Medulla oblongata (tissue), 1 donor: ENCODE measurements at regions not wholly inside any gene's neighbourhood (a gene's known extent, or its start where the extent isn't known, plus 50 kb on each side); places are given as distances from the start of the nearest gene placed in this dataset.
"Not testable (repeated sequence)": the region's sequence is repeated elsewhere in the genome, so short reads cannot be mapped to it uniquely, and the experiment has no call there.

Experiments used
- DNase-seq: peaks from one replicate; pipeline ENCODE4 v3.0.0-alpha.2; 2015; ENCODE audit errors: extremely low spot score

GRCh38 chr3:178090899-178091298 is 445.3 kb upstream of the KCNMB2 start:
- no peak for DNase-seq

- no peak for DNase-seq
These were observed 440.7 kb upstream of the KCNMB2 start for GRCh38 chr3:178095522-178095921.

- DNase-seq, result no peak
These were observed 439.3 kb upstream of the KCNMB2 start for GRCh38 chr3:178096955-178097354.

DNA sequence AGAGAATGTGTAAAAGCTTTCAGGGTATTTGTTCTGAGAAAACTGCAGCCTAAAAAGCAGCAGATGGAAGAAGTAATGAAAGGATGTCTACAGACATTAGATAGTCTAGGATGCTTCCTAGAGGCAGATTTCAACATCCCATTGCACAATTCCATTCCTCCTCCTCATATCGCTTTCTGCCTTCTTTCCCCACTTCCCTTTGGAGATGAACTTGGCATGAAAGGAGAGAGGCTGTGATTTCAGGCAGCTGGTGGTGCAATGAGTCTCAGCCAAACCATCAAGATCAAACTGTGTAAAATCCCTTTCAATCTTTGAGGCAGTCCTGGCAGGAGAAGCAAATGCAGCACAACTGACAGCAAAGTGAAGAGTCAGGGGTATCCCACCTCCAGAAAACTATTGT is 438.7 kb upstream of the KCNMB2 start:
- no peak for DNase-seq

- no peak for DNase-seq
These were observed 437.0 kb upstream of the KCNMB2 start for GRCh38 chr3:178099274-178099673.

DNA sequence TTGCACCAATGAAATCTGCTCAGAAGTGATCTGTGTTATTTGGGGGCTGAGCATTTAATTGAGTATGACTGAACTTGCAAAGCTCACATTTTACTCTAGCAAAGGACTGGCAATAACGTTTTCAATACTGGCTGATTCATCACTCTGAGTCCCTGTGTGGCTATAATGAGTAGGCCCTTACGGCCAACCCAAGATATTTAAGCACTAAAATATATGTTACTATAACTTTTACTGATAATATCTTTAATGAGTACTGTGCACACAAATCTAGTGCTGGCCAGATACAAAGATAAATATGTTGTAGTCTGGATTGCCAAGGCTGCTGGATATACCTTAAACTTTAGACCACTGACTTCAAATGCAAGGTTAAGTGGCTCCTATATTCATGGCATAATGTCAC is 436.4 kb upstream of the KCNMB2 start:
- DNase-seq, result no peak

GRCh38 chr3:178100908-178101307 is 435.3 kb upstream of the KCNMB2 start:
- no peak for DNase-seq

DNA sequence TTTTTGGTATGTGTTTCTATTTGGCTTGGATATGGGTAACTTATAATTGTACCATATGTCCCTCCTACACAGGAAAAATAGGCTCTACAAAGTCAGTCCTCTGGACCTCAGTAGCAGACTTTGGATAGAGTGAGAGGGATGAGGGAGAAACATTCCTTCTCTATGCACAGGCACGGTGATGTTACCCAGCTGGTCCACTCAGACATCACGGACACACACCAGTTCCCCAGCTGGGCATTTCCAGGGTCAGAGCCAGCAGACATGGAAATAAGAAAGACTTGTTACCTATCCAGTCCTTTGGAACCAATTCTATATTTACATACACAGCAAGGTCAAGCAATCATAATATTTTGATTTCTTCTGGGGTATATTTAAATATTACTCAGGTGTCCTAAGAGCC is 433.1 kb upstream of the KCNMB2 start:
- DNase-seq, result no peak

DNA sequence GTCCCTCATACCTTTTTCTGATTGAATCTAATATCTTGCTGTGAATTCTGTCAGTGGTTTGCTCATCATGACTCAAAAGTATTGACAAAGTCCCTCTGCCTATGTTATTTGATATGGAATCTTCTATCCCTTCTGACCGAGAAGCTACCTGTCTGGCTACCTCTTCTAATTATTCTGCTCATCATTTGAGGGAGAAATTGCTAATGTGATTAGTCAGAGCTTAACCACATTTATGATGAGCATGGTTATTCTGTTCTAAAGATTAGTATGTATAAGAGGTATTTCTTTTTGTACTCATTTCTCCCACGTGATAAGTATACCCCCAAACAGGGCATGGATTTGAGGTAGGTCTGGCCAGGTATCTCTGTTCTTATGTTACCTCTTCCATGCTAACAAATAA is 428.4 kb upstream of the KCNMB2 start:
- no peak for DNase-seq

GRCh38 chr3:178109691-178110090 is 426.5 kb upstream of the KCNMB2 start:
- no peak for DNase-seq

- DNase-seq, result no peak
These were observed 424.1 kb upstream of the KCNMB2 start for GRCh38 chr3:178112134-178112533.

DNA sequence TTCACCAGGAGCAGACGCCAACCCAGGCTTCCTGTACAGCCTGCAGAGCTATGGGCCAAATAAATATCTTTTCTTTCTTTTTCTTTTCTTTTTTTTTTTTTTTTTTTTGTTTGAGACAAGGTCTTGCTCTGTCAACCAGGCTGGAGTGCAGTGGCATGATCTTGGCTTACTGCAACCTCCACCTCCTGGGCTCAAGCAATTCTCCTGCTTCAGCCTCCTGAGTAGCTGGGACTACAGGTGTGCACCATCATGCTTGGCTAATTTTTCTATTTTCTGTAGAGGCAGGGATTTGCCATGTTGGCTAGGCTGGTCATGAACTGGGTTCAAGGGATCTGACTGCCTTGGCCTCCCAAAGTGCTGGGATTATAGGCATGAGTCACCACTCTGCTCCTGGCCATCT is 423.7 kb upstream of the KCNMB2 start:
- not testable (repeated sequence) for DNase-seq

DNA sequence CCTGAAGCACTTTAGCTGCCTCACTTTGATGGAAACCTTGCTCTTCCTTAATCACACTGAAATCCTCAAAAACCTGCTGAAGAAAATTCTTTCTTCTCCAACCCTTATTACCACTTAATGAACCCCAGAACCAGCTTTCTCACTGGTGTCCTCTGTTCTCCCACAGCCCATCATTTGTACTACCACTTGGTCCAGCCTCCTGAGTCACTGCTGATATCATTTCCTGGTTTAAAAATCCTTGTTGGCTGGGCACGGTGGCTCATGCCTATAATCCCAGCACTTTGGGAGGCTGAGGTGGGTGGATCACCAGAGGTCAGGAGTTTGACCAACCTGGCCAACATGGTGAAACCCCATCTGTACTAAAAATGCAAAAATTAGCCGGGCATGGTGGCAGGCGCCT is 418.6 kb upstream of the KCNMB2 start:
- no peak for DNase-seq

DNA sequence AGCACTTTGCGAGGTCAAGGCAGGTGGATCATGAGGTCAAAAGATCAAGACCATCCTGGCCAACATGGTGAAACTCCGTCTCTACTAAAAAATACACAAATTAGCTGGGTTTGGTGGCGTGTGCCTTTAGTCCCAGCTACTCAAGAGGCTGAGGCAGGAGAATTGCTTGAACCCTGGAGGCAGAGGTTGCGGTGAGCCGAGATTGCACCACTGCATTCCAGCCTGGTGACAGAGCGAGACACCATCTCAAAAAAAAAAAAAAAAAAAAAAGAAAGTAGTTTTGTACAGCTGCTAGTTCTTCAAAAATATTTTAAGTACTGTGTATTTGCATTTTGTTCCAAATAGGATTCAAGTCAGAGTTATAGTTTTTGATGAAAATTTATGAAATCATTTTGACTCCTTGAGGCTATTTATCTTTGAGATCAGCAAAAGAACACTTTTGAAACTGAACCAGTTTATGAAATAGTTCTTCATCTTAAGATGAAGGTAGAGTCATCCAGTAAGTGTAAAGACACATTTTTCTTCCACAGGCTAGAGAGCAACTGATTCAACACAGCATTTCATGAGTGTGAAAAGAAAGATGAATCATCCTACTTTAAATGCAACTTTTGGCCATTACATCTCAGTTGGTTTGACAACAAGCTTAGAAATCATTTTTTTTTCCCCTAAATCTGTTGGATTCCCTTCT is 416.5 kb upstream of the KCNMB2 start:
- not testable (repeated sequence) for DNase-seq

DNA sequence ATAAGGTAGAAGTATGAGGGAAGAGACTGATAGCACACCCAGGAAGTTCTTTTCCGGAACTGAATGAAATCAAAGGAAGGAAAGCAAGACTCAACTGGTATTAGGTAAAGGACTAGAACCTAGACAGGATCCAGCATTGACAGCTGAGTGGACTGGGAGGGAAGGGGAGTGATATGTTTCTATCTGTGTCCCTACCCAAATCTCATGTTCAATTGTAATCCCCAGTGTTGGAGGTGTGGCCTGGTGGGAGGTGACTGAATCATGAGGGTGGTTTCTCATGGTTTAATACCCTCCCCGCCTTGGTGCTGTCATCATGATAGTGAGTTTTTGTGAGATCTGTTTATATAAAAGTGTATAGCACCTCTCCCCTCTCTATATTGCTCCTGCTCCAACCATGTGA is 415.9 kb upstream of the KCNMB2 start:
- no peak for DNase-seq

DNA sequence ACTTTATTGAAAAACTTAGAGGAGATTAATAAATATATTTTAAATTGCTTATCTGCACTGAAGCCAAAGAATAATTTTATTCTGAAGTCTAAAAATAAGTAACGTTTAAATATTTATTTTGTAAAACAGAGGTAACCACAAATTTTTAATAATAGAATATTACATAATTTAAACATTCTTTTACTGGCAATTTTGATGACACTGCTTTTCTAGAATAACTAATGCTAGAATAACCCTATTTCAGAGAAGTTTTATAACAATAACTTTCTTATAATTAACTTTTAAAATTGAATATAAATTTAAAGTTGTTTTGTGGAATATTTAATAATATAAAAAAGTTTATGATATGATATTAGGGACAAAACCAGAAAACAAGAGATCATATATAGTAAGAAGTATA is 409.6 kb upstream of the KCNMB2 start:
- DNase-seq, result no peak

DNA sequence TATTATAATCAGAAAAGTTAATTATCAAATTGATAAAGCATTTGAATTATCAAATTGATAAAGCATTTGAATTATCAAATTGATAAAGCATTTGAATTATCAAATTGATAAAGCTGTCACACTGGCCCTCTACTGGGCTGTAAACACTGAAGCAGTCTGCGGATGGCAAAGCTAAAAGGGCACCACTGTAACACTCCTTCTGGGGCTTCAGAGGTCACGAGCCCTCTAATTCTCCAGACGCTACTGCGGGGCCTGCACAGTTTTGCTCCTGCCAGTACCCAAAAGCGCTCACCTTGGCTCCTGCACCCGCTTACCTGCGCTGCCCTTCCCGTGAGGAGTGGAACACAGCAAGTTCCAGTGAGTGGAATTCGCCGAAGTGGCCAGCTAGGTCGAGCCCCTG is 409.0 kb upstream of the KCNMB2 start:
- no peak for DNase-seq

GRCh38 chr3:178129109-178129508 is 407.1 kb upstream of the KCNMB2 start:
- no peak for DNase-seq

- no peak for DNase-seq
These were observed 404.4 kb upstream of the KCNMB2 start for GRCh38 chr3:178131801-178132200.

GRCh38 chr3:178137206-178137605 is 399.0 kb upstream of the KCNMB2 start:
- peak; percentile 28 for DNase-seq

GRCh38 chr3:178137831-178138230 is 398.4 kb upstream of the KCNMB2 start:
- DNase-seq, result no peak

- no peak for DNase-seq
These were observed 397.1 kb upstream of the KCNMB2 start for GRCh38 chr3:178139116-178139515.

DNA sequence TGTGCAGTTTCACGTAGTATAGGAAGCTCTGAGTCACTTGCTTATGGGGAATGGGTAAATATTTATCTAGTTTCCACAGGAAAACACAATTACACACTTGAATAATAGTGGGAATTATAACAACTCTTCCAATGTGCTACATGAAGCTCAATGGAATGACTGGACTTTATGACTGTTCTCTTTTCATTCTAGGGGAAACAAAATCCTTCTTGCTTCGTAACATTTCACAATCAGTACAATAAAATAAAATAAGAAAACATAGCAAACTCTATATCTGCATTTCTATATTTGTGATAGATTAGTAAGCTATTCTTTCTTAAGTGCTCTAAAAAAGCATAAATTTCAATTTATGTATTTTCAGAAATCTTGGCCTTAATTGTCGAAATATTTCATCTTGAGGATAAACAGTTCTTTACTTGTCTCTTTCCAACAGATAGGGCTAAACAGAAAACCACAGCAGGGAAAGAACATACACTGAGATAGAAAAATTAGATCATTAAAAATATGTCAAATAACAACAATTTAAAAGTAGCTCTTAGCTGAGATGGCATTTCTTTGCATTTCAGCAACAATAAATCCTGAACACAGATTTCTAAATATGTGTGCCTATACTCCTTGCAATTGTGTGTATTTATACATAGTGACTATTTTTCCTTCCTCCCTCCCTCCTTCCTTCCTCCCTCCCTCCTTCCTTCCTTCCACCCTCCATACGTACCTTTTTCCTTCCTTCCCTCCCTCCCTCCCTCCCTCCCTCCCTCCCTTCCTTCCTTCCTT is 395.5 kb upstream of the KCNMB2 start:
- DNase-seq, result no peak

- DNase-seq, result not testable (repeated sequence)
These were observed 394.9 kb upstream of the KCNMB2 start for GRCh38 chr3:178141305-178141684.
